ENCODE measurements at regions not wholly inside any gene's neighbourhood (a gene's known extent, or its start where the extent isn't known, plus 50 kb on each side); places are given as distances from the start of the nearest gene placed in this dataset.
"Not testable (repeated sequence)": the region's sequence is repeated elsewhere in the genome, so short reads cannot be mapped to it uniquely, and the experiment has no call there.

GRCh38 chr6:68127074-68127473 lies 508.0 kb upstream of the ADGRB3 start:
- peaks cover 6% of the 10 kb centered on the region for H3K36me3 ChIP-seq (replicated peaks; ENCODE audit: low read depth, low read length)
- no peaks in the 10 kb centered on the region for H3K27me3 ChIP-seq (ENCODE audit: low read depth, low read length)
- H3K9me3 ChIP-seq (ENCODE audit: insufficient read depth, low read length): peaks cover 3% of the 10 kb centered on the region; the same call in 1 of the 2 replicates
- 0 out of 2 replicates have a peak overlapping the region, but pooled peaks have one; percentile 2 for H3K9ac ChIP-seq (ENCODE audit: low read length)
- H3K79me2 ChIP-seq (ENCODE audit: low read length): no peaks in the 10 kb centered on the region
- peak overlapping the region; percentile 79 for H2AFZ ChIP-seq (ENCODE audit: low read depth, low read length)
- H3K27ac ChIP-seq (ENCODE audit: low read length): peak overlapping the region; percentile 38
- H3K4me3 ChIP-seq (ENCODE audit: low read length): peak overlapping the region; percentile 28
- no peak for TF ChIP-seq EZH2phosphoT487 (IDR thresholded peaks at IDR 0.05; ENCODE audit: low read depth)
- no peak for TF ChIP-seq CTCF (IDR thresholded peaks at IDR 0.05; ENCODE audit: low read depth, low read length)
- peak overlapping the region; percentile 39 for H3K4me2 ChIP-seq (ENCODE audit: low read length)
- H3K4me1 ChIP-seq (ENCODE audit: low read length): peaks cover 23% of the 10 kb centered on the region
- H4K20me1 ChIP-seq (ENCODE audit: insufficient read depth, low read length): no peaks in the 10 kb centered on the region

GRCh38 chr6:68126089-68126749 lies 508.9 kb upstream of the ADGRB3 start:
- Histone ChIP-seq H3K27ac (ENCODE audit: low read length) (peak overlapping the region; percentile 38), H3K4me3 (ENCODE audit: low read length) (peak overlapping the region; percentile 28), H3K9me3 (ENCODE audit: insufficient read depth, low read length) (peaks cover 10% of the 10 kb centered on the region; the same call in 1 of the 2 replicates), H3K36me3 (replicated peaks; ENCODE audit: low read depth, low read length) (peaks cover 9% of the 10 kb centered on the region), H3K4me1 (ENCODE audit: low read length) (peaks cover 23% of the 10 kb centered on the region), H3K27me3 (ENCODE audit: low read depth, low read length) (no peaks in the 10 kb centered on the region), H3K9ac (ENCODE audit: low read length) (0 out of 2 replicates have a peak overlapping the region, but pooled peaks have one; percentile 2), H3K79me2 (ENCODE audit: low read length) (no peaks in the 10 kb centered on the region), H3K4me2 (ENCODE audit: low read length) (peak overlapping the region; percentile 39), H4K20me1 (ENCODE audit: insufficient read depth, low read length) (no peaks in the 10 kb centered on the region), H2AFZ (ENCODE audit: low read depth, low read length) (peak overlapping the region; percentile 79; the same call in 1 of the 2 replicates)
- TF ChIP-seq EZH2phosphoT487 (IDR thresholded peaks at IDR 0.05; ENCODE audit: low read depth) (no peak), CTCF (IDR thresholded peaks at IDR 0.05; ENCODE audit: low read depth, low read length) (no peak)

GRCh38 chr6:68122975-68123374 lies 512.1 kb upstream of the ADGRB3 start:
- not testable (repeated sequence) for H3K9ac ChIP-seq (ENCODE audit: low read length); H3K36me3 ChIP-seq (replicated peaks; ENCODE audit: low read depth, low read length); H4K20me1 ChIP-seq (ENCODE audit: insufficient read depth, low read length); H3K4me2 ChIP-seq (ENCODE audit: low read length); H3K27ac ChIP-seq (ENCODE audit: low read length); H3K79me2 ChIP-seq (ENCODE audit: low read length); H3K4me3 ChIP-seq (ENCODE audit: low read length); H3K27me3 ChIP-seq (ENCODE audit: low read depth, low read length); H2AFZ ChIP-seq (ENCODE audit: low read depth, low read length)
- peaks cover 14% of the 10 kb centered on the region; the same call in 1 of the 2 replicates for H3K9me3 ChIP-seq (ENCODE audit: insufficient read depth, low read length)
- H3K4me1 ChIP-seq (ENCODE audit: low read length): peaks cover 20% of the 10 kb centered on the region

GRCh38 chr6:68122032-68122431 lies 513.0 kb upstream of the ADGRB3 start:
- Histone ChIP-seq H3K9me3 (ENCODE audit: insufficient read depth, low read length) (peaks cover 14% of the 10 kb centered on the region; the same call in 1 of the 2 replicates), H3K79me2 (ENCODE audit: low read length) (no peaks in the 10 kb centered on the region), H3K27ac (ENCODE audit: low read length) (no peak overlapping the region), H2AFZ (ENCODE audit: low read depth, low read length) (no peak overlapping the region), H4K20me1 (ENCODE audit: insufficient read depth, low read length) (no peaks in the 10 kb centered on the region), H3K4me1 (ENCODE audit: low read length) (peaks cover 11% of the 10 kb centered on the region), H3K9ac (ENCODE audit: low read length) (no peak overlapping the region), H3K36me3 (replicated peaks; ENCODE audit: low read depth, low read length) (peaks cover 9% of the 10 kb centered on the region), H3K27me3 (ENCODE audit: low read depth, low read length) (no peaks in the 10 kb centered on the region), H3K4me2 (ENCODE audit: low read length) (no peak overlapping the region), H3K4me3 (ENCODE audit: low read length) (no peak overlapping the region)
- TF ChIP-seq EZH2phosphoT487 (IDR thresholded peaks at IDR 0.05; ENCODE audit: low read depth) (no peak), CTCF (IDR thresholded peaks at IDR 0.05; ENCODE audit: low read depth, low read length) (no peak)

GRCh38 chr6:68120954-68121353 lies 514.1 kb upstream of the ADGRB3 start:
- H3K4me1 ChIP-seq (ENCODE audit: low read length); H3K9ac ChIP-seq (ENCODE audit: low read length); H3K27me3 ChIP-seq (ENCODE audit: low read depth, low read length); H3K4me3 ChIP-seq (ENCODE audit: low read length); H3K79me2 ChIP-seq (ENCODE audit: low read length); H4K20me1 ChIP-seq (ENCODE audit: insufficient read depth, low read length); H2AFZ ChIP-seq (ENCODE audit: low read depth, low read length); H3K4me2 ChIP-seq (ENCODE audit: low read length); H3K36me3 ChIP-seq (replicated peaks; ENCODE audit: low read depth, low read length); H3K27ac ChIP-seq (ENCODE audit: low read length): not testable (repeated sequence)
- peaks cover 14% of the 10 kb centered on the region; the same call in 1 of the 2 replicates for H3K9me3 ChIP-seq (ENCODE audit: insufficient read depth, low read length)
